ENCODE measurements at regions not wholly inside any gene's neighbourhood (a gene's known extent, or its start where the extent isn't known, plus 50 kb on each side); places are given as distances from the start of the nearest gene placed in this dataset.

DNA sequence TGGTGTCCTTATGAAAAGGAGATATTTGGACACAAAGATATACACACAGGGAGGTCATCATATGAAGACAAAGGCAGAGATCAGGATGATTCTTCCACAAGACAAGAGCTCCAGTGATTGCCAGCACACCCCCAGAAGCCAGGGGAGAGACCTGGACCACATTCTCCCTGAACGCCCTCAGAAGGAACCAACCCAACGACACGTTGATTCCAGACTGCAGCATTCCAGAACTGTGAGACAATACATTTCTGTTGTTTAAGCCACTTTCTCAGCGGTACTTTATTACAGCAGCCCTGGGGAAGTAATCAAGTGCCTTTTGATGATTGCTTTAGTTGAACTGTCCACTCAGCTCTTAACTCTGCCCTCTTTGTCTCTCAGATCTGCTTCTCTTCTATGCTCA is 285.5 kb upstream of the SMARCA2 start:
- no peaks in the 10 kb centered on the region for H3K27me3 ChIP-seq (replicated peaks in 1 of 2; ENCODE audit: control insufficient read depth in 2 of 2, extremely low read depth in 1 of 2, insufficient read depth in 2 of 2, low read length in 1 of 2)
- H3K27me3 Mint-ChIP-seq, result peaks cover under 1 to 13% of the 10 kb centered on the region in 2 donors
- H3K36me3 ChIP-seq (ENCODE audit: control insufficient read depth in 2 of 2, extremely low read depth in 1 of 2, insufficient read depth in 1 of 2, low read length in 1 of 2), result no peaks in the 10 kb centered on the region
- H3K36me3 Mint-ChIP-seq, result no peaks in the 10 kb centered on the region
- H3K9me3 ChIP-seq, result no peaks in the 10 kb centered on the region
- 69% methylated on average over 2 of the region's 4 CpGs for WGBS (ENCODE audit: insufficient coverage)
- H3K4me3 ChIP-seq (ENCODE audit: control insufficient read depth in 1 of 2, extremely low read depth in 1 of 2, low read length in 1 of 2), result no peak overlapping the region
- POLR2A ChIA-PET, result no interaction called here
- no peaks in the 10 kb centered on the region for H3K4me1 ChIP-seq (ENCODE audit: control insufficient read depth in 1 of 2, extremely low read depth in 1 of 2, insufficient read depth in 2 of 2, low read length in 2 of 2)
- ATAC-seq (replicated peaks in 1 of 4) (no peak), DNase-seq (no peak)
- H3K9me3 Mint-ChIP-seq, result no peaks in the 10 kb centered on the region
- H3K4me3 Mint-ChIP-seq, result no peak overlapping the region
- CTCF ChIA-PET, result interaction anchor here in 1 of 2 donors (0.6 kb wide), 1 partner anchor 332 kb away, joined by 3 read pairs; no protein-coding TSS in a partner anchor
- H3K4me1 Mint-ChIP-seq, result no peaks in the 10 kb centered on the region
- H3K27ac Mint-ChIP-seq, result no peak overlapping the region
- no peak overlapping the region for H3K27ac ChIP-seq (ENCODE audit: low read length)

GRCh38 chr9:1732670-1733069 is 282.5 kb upstream of the SMARCA2 start:
- Histone ChIP-seq H3K4me1 (ENCODE audit: control insufficient read depth in 1 of 2, extremely low read depth in 1 of 2, insufficient read depth in 2 of 2, low read length in 2 of 2) (no peaks in the 10 kb centered on the region), H3K36me3 (ENCODE audit: control insufficient read depth in 2 of 2, extremely low read depth in 1 of 2, insufficient read depth in 1 of 2, low read length in 1 of 2) (no peaks in the 10 kb centered on the region), H3K9me3 (no peaks in the 10 kb centered on the region), H3K27me3 (replicated peaks in 1 of 2; ENCODE audit: control insufficient read depth in 2 of 2, extremely low read depth in 1 of 2, insufficient read depth in 2 of 2, low read length in 1 of 2) (peaks cover 0 to 1% of the 10 kb centered on the region in 2 experiments), H3K27ac (ENCODE audit: low read length) (no peak overlapping the region), H3K4me3 (ENCODE audit: control insufficient read depth in 1 of 2, extremely low read depth in 1 of 2, low read length in 1 of 2) (no peak overlapping the region)
- WGBS (ENCODE audit: insufficient coverage), result no CpG with 5 or more reads among the region's 4 CpGs
- DNase-seq (no peak), ATAC-seq (replicated peaks in 1 of 4) (no peak)
- ChIA-PET POLR2A (no interaction called here), CTCF (interaction anchor here (0.5 to 1.1 kb wide), 3 partner anchors 12 to 355 kb away, joined by 3 read pairs; no protein-coding TSS in a partner anchor)
- Mint-ChIP-seq H3K4me3 (no peak overlapping the region), H3K36me3 (no peaks in the 10 kb centered on the region), H3K9me3 (no peaks in the 10 kb centered on the region), H3K4me1 (no peaks in the 10 kb centered on the region), H3K27me3 (peaks cover 3 to 8% of the 10 kb centered on the region in 2 donors), H3K27ac (no peak overlapping the region)

DNA sequence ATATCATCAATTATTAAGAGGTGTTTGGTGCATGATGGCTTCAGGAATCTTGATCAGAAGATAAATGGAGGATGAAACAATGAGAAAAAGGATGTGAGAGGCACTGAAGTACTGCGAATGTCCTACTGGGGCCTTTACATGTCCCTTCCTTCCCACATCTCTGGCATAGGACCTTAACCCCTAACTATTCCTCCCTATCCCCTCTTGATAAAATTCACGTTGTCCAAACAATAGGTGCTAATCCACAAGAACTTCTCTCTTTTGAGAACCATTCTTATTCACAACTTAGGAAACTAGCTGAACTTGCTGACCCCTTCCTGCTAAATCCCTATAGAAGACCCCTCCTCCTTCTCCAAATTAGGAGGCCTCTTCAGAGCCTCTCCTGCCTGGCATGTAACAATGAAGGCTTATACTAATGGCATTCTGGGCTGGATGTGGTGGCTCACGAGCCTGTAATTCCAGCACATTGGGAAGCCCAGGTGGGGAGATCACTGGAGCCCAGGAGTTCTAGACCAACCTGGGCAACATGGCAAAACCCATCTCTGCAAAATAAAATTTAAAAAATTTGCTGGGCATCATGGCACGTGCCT is 276.5 kb upstream of the SMARCA2 start:
- Mint-ChIP-seq H3K4me3 (no peak overlapping the region), H3K4me1 (no peaks in the 10 kb centered on the region), H3K9me3 (no peaks in the 10 kb centered on the region), H3K36me3 (no peaks in the 10 kb centered on the region), H3K27ac (no peak overlapping the region), H3K27me3 (peaks cover 3 to 5% of the 10 kb centered on the region in 2 donors)
- peaks cover 0 to 3% of the 10 kb centered on the region in 2 experiments for H3K27me3 ChIP-seq (replicated peaks in 1 of 2; ENCODE audit: control insufficient read depth in 2 of 2, extremely low read depth in 1 of 2, insufficient read depth in 2 of 2, low read length in 1 of 2)
- H3K4me3 ChIP-seq (ENCODE audit: control insufficient read depth in 1 of 2, extremely low read depth in 1 of 2, low read length in 1 of 2), result no peak overlapping the region
- DNase-seq (no peak), ATAC-seq (replicated peaks in 1 of 4) (no peak)
- no peaks in the 10 kb centered on the region for H3K4me1 ChIP-seq (ENCODE audit: control insufficient read depth in 1 of 2, extremely low read depth in 1 of 2, insufficient read depth in 2 of 2, low read length in 2 of 2)
- no peaks in the 10 kb centered on the region for H3K36me3 ChIP-seq (ENCODE audit: control insufficient read depth in 2 of 2, extremely low read depth in 1 of 2, insufficient read depth in 1 of 2, low read length in 1 of 2)
- no peaks in the 10 kb centered on the region for H3K9me3 ChIP-seq
- ChIA-PET POLR2A (no interaction called here), CTCF (no interaction called here)
- WGBS (ENCODE audit: insufficient coverage), result no CpG with 5 or more reads among the region's 4 CpGs
- no peak overlapping the region for H3K27ac ChIP-seq (ENCODE audit: low read length)

- Histone ChIP-seq H3K4me1 (ENCODE audit: control insufficient read depth in 1 of 2, extremely low read depth in 1 of 2, insufficient read depth in 2 of 2, low read length in 2 of 2) (no peaks in the 10 kb centered on the region), H3K36me3 (ENCODE audit: control insufficient read depth in 2 of 2, extremely low read depth in 1 of 2, insufficient read depth in 1 of 2, low read length in 1 of 2) (no peaks in the 10 kb centered on the region), H3K9me3 (no peaks in the 10 kb centered on the region), H3K4me3 (ENCODE audit: control insufficient read depth in 1 of 2, extremely low read depth in 1 of 2, low read length in 1 of 2) (no peak overlapping the region), H3K27me3 (replicated peaks in 1 of 2; ENCODE audit: control insufficient read depth in 2 of 2, extremely low read depth in 1 of 2, insufficient read depth in 2 of 2, low read length in 1 of 2) (no peaks in the 10 kb centered on the region), H3K27ac (ENCODE audit: low read length) (no peak overlapping the region)
- DNase-seq (no peak), ATAC-seq (replicated peaks in 1 of 4) (no peak)
- Mint-ChIP-seq H3K4me1 (no peaks in the 10 kb centered on the region), H3K27me3 (peaks cover 4 to 21% of the 10 kb centered on the region in 2 donors), H3K9me3 (no peaks in the 10 kb centered on the region), H3K4me3 (no peak overlapping the region), H3K27ac (no peak overlapping the region), H3K36me3 (no peaks in the 10 kb centered on the region)
- POLR2A ChIA-PET, result no interaction called here
- CTCF ChIA-PET, result no interaction called here
- WGBS (ENCODE audit: insufficient coverage), result 90% methylated on average over 2 of the region's 7 CpGs
Observed at GRCh38 chr9:1743121-1743960, 271.8 kb upstream of the SMARCA2 start.

DNA sequence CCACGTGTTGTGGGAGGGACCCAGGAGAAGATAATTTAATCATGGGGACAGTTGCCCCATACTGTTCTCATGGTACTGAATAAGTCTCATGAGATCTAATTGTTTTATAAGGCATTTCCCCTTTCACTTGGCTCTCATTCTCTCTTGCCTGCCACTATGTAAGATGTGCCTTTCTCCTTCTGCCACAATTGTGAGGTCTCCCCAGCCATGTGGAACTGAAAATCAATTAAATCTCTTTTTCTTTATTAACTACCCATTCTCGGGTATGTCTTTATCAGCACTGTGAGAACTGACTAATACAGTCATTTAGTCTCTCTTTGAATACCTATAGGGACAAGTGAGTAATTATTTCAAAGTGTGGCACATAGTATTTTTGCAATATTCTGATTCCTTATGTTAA is 269.2 kb upstream of the SMARCA2 start:
- no peaks in the 10 kb centered on the region for H3K9me3 ChIP-seq
- ChIA-PET POLR2A (no interaction called here), CTCF (interaction anchor here in 1 of 2 donors (1.0 kb wide), 1 partner anchor 10 kb away, joined by 3 read pairs; no protein-coding TSS in a partner anchor)
- no peak overlapping the region for H3K27ac Mint-ChIP-seq
- no peak overlapping the region for H3K4me3 ChIP-seq (ENCODE audit: control insufficient read depth in 1 of 2, extremely low read depth in 1 of 2, low read length in 1 of 2)
- no CpG with 5 or more reads among the region's 2 CpGs for WGBS (ENCODE audit: insufficient coverage)
- ATAC-seq (replicated peaks in 1 of 4), result no peak
- DNase-seq, result no peak
- no peak overlapping the region for H3K4me3 Mint-ChIP-seq
- H3K27me3 ChIP-seq (replicated peaks in 1 of 2; ENCODE audit: control insufficient read depth in 2 of 2, extremely low read depth in 1 of 2, insufficient read depth in 2 of 2, low read length in 1 of 2), result peaks cover 0 to 5% of the 10 kb centered on the region in 2 experiments
- H3K36me3 Mint-ChIP-seq, result no peaks in the 10 kb centered on the region
- H3K4me1 ChIP-seq (ENCODE audit: control insufficient read depth in 1 of 2, extremely low read depth in 1 of 2, insufficient read depth in 2 of 2, low read length in 2 of 2), result no peaks in the 10 kb centered on the region
- no peak overlapping the region for H3K27ac ChIP-seq (ENCODE audit: low read length)
- H3K27me3 Mint-ChIP-seq, result peaks cover 10 to 27% of the 10 kb centered on the region in 2 donors
- H3K4me1 Mint-ChIP-seq, result no peaks in the 10 kb centered on the region
- H3K9me3 Mint-ChIP-seq, result peaks cover 0 to 5% (median 2%) of the 10 kb centered on the region in 3 donors
- H3K36me3 ChIP-seq (ENCODE audit: control insufficient read depth in 2 of 2, extremely low read depth in 1 of 2, insufficient read depth in 1 of 2, low read length in 1 of 2), result no peaks in the 10 kb centered on the region

- no peaks in the 10 kb centered on the region for H3K4me1 ChIP-seq (ENCODE audit: control insufficient read depth in 1 of 2, extremely low read depth in 1 of 2, insufficient read depth in 2 of 2, low read length in 2 of 2)
- no peak overlapping the region for H3K4me3 ChIP-seq (ENCODE audit: control insufficient read depth in 1 of 2, extremely low read depth in 1 of 2, low read length in 1 of 2)
- H3K36me3 ChIP-seq (ENCODE audit: control insufficient read depth in 2 of 2, extremely low read depth in 1 of 2, insufficient read depth in 1 of 2, low read length in 1 of 2), result no peaks in the 10 kb centered on the region
- Mint-ChIP-seq H3K4me1 (no peaks in the 10 kb centered on the region), H3K36me3 (no peaks in the 10 kb centered on the region), H3K27ac (no peak overlapping the region), H3K9me3 (peaks cover 2 to 6% (median 4%) of the 10 kb centered on the region in 3 donors), H3K27me3 (peaks cover 12 to 27% of the 10 kb centered on the region in 2 donors), H3K4me3 (no peak overlapping the region)
- ChIA-PET CTCF (no interaction called here), POLR2A (no interaction called here)
- H3K27me3 ChIP-seq (replicated peaks in 1 of 2; ENCODE audit: control insufficient read depth in 2 of 2, extremely low read depth in 1 of 2, insufficient read depth in 2 of 2, low read length in 1 of 2), result peaks cover 0 to 5% of the 10 kb centered on the region in 2 experiments
- ATAC-seq (replicated peaks in 1 of 4) (no peak), DNase-seq (no peak)
- WGBS (ENCODE audit: insufficient coverage), result no CpG with 5 or more reads among the region's 2 CpGs
- H3K27ac ChIP-seq (ENCODE audit: low read length), result no peak overlapping the region
- H3K9me3 ChIP-seq, result no peaks in the 10 kb centered on the region
Observed at GRCh38 chr9:1747417-1747967, 267.7 kb upstream of the SMARCA2 start.

All from T-cell (primary cell).